DOHH2 (cell line): ENCODE measurements at regions not wholly inside any gene's neighbourhood (a gene's known extent, or its start where the extent isn't known, plus 50 kb on each side); places are given as distances from the start of the nearest gene placed in this dataset.

Experiments
- EZH2phosphoT487 ChIP-seq: fragments of 200-600 bp; sonication (generic); IDR thresholded peaks from 2 replicates; pipeline ENCODE4 v1.6.1; 2017; ENCODE audit warnings: borderline replicate concordance, mild to moderate bottlenecking, antibody characterized with exemption, low read length, moderate library complexity, mixed read lengths
- TF ChIP-seq, protein P1 (sequence below): fragments of 200-600 bp; sonication (generic); IDR thresholded peaks from one replicate; pipeline ENCODE4 v1.5.1; 2014; ENCODE audit warnings: antibody characterized with exemption, mild to moderate bottlenecking, low read depth, low read length; ENCODE audit not compliant: poor library complexity, severe bottlenecking

DNA sequence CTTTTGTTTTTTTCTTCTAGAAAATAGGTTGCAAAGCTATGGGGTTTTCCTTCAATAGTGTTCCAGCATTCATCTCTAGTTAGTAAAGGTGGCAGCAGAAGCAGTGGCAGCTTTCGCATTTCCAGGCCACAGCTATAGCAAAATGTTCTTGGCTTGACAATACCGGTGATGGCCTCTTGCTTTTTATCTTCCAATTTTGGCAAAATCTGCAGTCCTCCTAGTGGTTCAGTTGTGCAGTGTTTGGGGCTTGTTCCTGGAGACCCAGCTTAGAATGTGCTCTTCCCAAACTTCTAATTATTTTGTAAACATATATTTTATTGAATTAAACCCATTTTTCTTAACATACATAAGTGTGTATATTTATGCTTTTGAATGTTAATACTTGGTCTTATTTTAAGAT, 370.6 kb upstream of the MAN1A1 start:
- TF ChIP-seq, protein P1, sequence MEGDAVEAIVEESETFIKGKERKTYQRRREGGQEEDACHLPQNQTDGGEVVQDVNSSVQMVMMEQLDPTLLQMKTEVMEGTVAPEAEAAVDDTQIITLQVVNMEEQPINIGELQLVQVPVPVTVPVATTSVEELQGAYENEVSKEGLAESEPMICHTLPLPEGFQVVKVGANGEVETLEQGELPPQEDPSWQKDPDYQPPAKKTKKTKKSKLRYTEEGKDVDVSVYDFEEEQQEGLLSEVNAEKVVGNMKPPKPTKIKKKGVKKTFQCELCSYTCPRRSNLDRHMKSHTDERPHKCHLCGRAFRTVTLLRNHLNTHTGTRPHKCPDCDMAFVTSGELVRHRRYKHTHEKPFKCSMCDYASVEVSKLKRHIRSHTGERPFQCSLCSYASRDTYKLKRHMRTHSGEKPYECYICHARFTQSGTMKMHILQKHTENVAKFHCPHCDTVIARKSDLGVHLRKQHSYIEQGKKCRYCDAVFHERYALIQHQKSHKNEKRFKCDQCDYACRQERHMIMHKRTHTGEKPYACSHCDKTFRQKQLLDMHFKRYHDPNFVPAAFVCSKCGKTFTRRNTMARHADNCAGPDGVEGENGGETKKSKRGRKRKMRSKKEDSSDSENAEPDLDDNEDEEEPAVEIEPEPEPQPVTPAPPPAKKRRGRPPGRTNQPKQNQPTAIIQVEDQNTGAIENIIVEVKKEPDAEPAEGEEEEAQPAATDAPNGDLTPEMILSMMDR = no peak
- no peak for TF ChIP-seq EZH2phosphoT487
